ENCODE measurements at regions not wholly inside any gene's neighbourhood (a gene's known extent, or its start where the extent isn't known, plus 50 kb on each side); places are given as distances from the start of the nearest gene placed in this dataset.

DNA sequence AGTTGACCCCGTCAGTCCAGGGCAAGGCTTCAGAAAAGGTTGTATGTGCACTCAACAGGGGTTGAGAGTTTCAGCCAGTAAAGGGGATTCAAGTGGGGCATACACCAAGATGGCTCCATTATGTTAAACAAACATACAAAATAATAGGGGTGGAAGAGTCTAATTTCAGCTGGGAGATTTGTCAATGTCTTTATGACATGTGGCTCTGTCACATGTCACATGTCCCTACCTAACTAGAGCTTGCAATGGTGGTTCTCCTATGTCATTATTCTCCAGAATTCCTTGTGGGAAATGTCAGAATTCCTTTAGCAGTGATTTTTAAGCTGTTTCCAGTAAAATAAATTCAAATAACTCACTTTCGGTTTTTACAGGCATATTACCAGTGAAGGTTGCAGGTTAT, 392.0 kb upstream of the ADGRL4 start:
- Histone ChIP-seq H3K4me3 (ENCODE audit: low read length) (no peak overlapping the region), H3K9ac (ENCODE audit: low read depth, low read length) (no peak overlapping the region), H3K9me3 (ENCODE audit: insufficient read depth, low read depth, low read length) (no peaks in the 10 kb centered on the region), H3K27ac (ENCODE audit: low read length) (no peak overlapping the region), H3K4me1 (ENCODE audit: insufficient read depth, low read length) (no peaks in the 10 kb centered on the region), H3K27me3 (ENCODE audit: insufficient read depth, low read length) (no peaks in the 10 kb centered on the region), H3K36me3 (ENCODE audit: insufficient read depth, low read depth, low read length) (no peaks in the 10 kb centered on the region)

DNA sequence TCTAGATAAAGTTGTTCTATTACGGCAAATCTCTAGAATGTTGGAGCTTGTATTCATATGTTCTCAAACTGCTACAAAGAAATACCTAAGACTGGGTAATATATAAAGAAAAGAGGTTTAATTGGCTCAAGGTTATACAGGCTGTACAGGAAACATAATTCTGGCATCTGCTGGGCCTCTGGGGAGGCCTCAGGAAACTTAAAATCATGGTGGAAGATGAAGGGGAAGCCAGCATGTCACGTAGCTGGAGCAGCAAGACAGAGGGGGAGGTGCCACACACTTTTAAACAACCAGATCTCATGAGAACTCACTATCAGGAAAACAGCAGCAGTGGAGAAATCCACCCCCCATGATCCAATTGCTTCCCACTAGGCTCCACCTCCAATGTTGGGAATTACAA, 390.4 kb upstream of the ADGRL4 start:
- Histone ChIP-seq H3K36me3 (ENCODE audit: insufficient read depth, low read depth, low read length) (no peaks in the 10 kb centered on the region), H3K9me3 (ENCODE audit: insufficient read depth, low read depth, low read length) (no peaks in the 10 kb centered on the region), H3K4me3 (ENCODE audit: low read length) (no peak overlapping the region), H3K27ac (ENCODE audit: low read length) (no peak overlapping the region), H3K4me1 (ENCODE audit: insufficient read depth, low read length) (no peaks in the 10 kb centered on the region), H3K27me3 (ENCODE audit: insufficient read depth, low read length) (no peaks in the 10 kb centered on the region), H3K9ac (ENCODE audit: low read depth, low read length) (no peak overlapping the region)

DNA sequence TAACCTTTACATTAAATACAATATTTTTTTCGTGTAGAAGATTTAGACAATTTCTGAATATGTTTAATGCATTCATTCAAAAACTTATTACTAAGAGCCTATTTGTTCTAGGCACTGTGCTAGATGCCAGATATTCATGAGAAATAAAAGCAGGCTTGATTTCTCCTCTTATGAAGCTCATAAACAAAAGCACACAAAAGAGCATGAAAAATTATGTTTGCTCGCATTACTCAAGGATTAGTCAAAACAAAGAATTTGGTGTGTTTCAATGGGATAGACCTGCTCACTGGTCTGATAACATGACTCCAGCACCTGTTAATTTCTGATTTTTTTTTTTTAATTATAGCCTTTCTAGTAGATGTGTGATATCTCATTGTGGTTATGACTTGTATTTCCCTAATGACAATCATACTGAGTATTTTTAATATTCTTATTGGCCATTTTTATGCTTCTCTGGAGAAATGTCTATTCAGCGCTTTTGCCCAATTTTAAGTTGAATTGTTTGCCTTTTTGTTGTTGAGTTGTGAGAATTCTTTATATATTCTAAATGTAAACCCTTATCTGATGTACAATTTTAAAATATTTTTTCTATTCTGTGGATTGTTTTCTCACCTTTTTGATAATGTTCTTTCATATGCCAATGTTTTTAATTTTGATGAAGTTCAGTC, 382.3 kb upstream of the ADGRL4 start:
- no peaks in the 10 kb centered on the region for H3K36me3 ChIP-seq (ENCODE audit: insufficient read depth, low read depth, low read length)
- H3K4me1 ChIP-seq (ENCODE audit: insufficient read depth, low read length): no peaks in the 10 kb centered on the region
- no peak overlapping the region for H3K27ac ChIP-seq (ENCODE audit: low read length)
- H3K9me3 ChIP-seq (ENCODE audit: insufficient read depth, low read depth, low read length): no peaks in the 10 kb centered on the region
- no peak overlapping the region for H3K9ac ChIP-seq (ENCODE audit: low read depth, low read length)
- H3K4me3 ChIP-seq (ENCODE audit: low read length): no peak overlapping the region
- no peaks in the 10 kb centered on the region for H3K27me3 ChIP-seq (ENCODE audit: insufficient read depth, low read length)

DNA sequence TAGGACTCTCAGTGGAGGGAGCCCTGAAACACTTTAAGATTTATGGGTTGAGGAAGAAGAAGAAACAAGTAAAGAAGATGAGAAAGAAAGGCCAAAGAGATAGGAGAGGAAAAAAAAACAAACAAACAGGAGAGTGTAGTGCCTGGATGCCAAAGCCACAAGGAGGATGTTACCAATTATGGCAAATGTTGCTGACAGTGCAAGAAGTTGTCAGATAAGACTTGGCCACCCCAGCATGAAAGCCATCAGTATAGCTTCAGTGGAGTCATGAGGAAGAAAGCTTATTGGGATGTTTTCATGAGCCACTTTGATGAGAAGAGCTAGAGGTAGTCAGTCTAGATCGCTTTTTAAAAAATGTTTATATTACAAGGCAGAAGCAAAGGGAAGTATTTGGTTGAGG, 380.2 kb upstream of the ADGRL4 start:
- H3K4me3 ChIP-seq (ENCODE audit: low read length): no peak overlapping the region
- no peaks in the 10 kb centered on the region for H3K9me3 ChIP-seq (ENCODE audit: insufficient read depth, low read depth, low read length)
- no peak overlapping the region for H3K27ac ChIP-seq (ENCODE audit: low read length)
- H3K27me3 ChIP-seq (ENCODE audit: insufficient read depth, low read length): no peaks in the 10 kb centered on the region
- H3K4me1 ChIP-seq (ENCODE audit: insufficient read depth, low read length): no peaks in the 10 kb centered on the region
- H3K9ac ChIP-seq (ENCODE audit: low read depth, low read length): no peak overlapping the region
- H3K36me3 ChIP-seq (ENCODE audit: insufficient read depth, low read depth, low read length): no peaks in the 10 kb centered on the region

DNA sequence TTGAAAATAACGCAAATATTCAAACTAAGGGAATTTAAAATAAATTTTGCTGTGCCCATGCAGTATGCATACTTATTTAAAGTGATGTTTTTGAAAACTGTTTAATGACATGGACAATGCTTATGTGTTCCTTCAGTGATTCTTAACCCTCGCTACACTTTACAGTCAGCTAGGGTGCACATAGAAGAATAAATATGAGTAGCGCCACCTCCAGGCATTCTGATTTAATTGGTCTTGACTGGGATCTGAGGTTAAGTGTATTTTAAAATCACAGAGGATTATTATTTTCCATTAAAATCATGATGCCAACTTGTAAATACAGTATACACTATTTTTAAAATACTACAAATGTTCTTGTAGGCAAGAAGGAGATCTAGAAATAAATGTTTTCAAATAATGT, 373.5 kb upstream of the ADGRL4 start:
- Histone ChIP-seq H3K4me3 (ENCODE audit: low read length) (no peak overlapping the region), H3K9ac (ENCODE audit: low read depth, low read length) (no peak overlapping the region), H3K4me1 (ENCODE audit: insufficient read depth, low read length) (peaks cover 3% of the 10 kb centered on the region), H3K27ac (ENCODE audit: low read length) (no peak overlapping the region), H3K36me3 (ENCODE audit: insufficient read depth, low read depth, low read length) (no peaks in the 10 kb centered on the region), H3K9me3 (ENCODE audit: insufficient read depth, low read depth, low read length) (no peaks in the 10 kb centered on the region), H3K27me3 (ENCODE audit: insufficient read depth, low read length) (no peaks in the 10 kb centered on the region)

DNA sequence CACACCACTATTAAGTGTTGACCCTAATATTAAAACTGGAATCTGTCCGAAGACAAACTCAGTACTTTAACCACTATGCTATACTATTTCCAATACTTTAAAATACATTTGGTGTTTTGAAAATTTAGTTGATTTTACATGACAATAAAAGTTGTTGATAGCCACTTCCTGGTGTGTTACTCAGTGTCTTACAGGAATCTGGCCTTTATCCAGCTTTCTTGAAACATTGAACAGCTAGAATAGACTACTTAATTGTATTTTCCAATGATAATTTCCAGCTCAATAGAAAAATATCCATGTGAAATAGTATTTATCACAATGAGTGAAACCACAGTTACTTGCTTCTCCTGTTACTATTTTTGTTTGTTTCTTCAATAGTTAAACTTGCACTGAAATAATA, 369.6 kb upstream of the ADGRL4 start:
- no peak overlapping the region for H3K4me3 ChIP-seq (ENCODE audit: low read length)
- no peaks in the 10 kb centered on the region for H3K27me3 ChIP-seq (ENCODE audit: insufficient read depth, low read length)
- H3K4me1 ChIP-seq (ENCODE audit: insufficient read depth, low read length): peaks cover 8% of the 10 kb centered on the region
- no peaks in the 10 kb centered on the region for H3K36me3 ChIP-seq (ENCODE audit: insufficient read depth, low read depth, low read length)
- no peak overlapping the region for H3K27ac ChIP-seq (ENCODE audit: low read length)
- H3K9me3 ChIP-seq (ENCODE audit: insufficient read depth, low read depth, low read length): no peaks in the 10 kb centered on the region
- H3K9ac ChIP-seq (ENCODE audit: low read depth, low read length): no peak overlapping the region

DNA sequence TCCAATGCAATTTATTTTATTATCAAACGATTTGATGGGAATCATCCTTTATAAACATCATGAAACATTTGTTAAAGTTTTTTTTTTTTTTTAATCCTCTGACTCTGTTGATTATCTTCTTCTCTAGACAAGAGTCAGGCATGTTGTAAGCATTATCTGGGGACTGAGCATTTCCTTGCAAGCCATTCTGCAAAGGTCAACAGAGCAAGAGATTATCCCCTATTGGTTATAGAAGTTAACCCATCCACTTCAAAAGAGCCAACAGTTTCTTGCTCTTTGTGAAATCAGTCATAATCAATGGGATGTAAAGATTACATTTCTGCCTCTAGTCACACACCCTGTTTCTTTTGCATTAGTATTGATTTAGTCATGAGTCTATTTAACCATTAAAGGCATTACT, 368.8 kb upstream of the ADGRL4 start:
- Histone ChIP-seq H3K9me3 (ENCODE audit: insufficient read depth, low read depth, low read length) (no peaks in the 10 kb centered on the region), H3K4me3 (ENCODE audit: low read length) (no peak overlapping the region), H3K27me3 (ENCODE audit: insufficient read depth, low read length) (no peaks in the 10 kb centered on the region), H3K36me3 (ENCODE audit: insufficient read depth, low read depth, low read length) (no peaks in the 10 kb centered on the region), H3K27ac (ENCODE audit: low read length) (no peak overlapping the region), H3K9ac (ENCODE audit: low read depth, low read length) (no peak overlapping the region), H3K4me1 (ENCODE audit: insufficient read depth, low read length) (peaks cover 8% of the 10 kb centered on the region)

DNA sequence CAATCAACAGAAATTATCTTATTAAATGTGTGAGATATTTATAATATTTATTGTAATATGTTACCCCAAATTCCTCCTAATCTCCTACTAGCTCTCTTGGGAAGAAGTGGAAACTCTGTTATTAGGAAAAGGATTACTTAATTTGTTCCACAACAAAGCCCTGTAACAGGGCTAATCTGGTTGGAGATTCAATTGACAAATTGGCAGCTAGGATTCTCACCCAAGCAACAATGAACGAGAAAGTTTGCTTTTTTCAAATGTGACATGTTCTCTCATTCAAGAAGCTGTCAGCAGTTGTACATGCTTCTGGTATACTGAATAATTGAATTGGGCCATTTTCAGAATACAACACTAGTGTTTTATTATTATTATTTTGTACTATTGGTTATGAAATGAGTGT, 367.9 kb upstream of the ADGRL4 start:
- H3K36me3 ChIP-seq (ENCODE audit: insufficient read depth, low read depth, low read length): no peaks in the 10 kb centered on the region

DNA sequence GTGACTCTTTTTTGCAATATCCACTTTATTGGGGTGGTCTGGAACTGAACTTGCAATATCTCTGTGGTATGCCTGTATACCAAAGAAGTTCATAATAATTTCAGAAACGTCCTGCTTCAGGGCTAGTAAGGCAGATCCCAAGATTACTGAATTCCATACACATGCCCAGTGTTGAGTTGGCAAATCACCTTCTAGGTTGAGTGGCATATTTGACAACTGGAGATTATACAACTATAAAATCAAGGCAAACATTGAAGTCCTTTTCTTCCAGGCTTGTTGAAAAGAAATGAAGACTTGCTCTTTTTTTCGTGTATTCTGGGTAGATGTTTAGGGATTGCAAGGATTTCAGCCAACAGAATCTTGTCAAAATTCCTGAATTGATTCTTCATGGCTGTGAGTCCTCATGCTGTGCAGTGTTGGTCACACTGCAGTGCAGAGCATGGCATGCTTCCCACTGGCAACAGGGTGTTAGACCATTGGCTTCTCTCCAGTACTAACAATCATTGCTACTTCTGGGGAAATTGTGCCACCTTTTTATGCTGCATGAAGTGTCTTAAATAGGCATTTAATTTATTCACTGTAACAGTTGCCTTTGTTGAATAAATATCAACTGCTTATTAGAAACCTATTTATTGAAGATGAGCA, 367.1 kb upstream of the ADGRL4 start:
- peaks cover 8% of the 10 kb centered on the region for H3K4me1 ChIP-seq (ENCODE audit: insufficient read depth, low read length)
- H3K9me3 ChIP-seq (ENCODE audit: insufficient read depth, low read depth, low read length): no peaks in the 10 kb centered on the region
- no peak overlapping the region for H3K4me3 ChIP-seq (ENCODE audit: low read length)
- no peaks in the 10 kb centered on the region for H3K27me3 ChIP-seq (ENCODE audit: insufficient read depth, low read length)
- no peaks in the 10 kb centered on the region for H3K36me3 ChIP-seq (ENCODE audit: insufficient read depth, low read depth, low read length)
- H3K9ac ChIP-seq (ENCODE audit: low read depth, low read length): no peak overlapping the region
- no peak overlapping the region for H3K27ac ChIP-seq (ENCODE audit: low read length)

More for the DNA sequence above, 367.9 kb upstream of the ADGRL4 start:
- Histone ChIP-seq H3K27me3 (ENCODE audit: insufficient read depth, low read length) (no peaks in the 10 kb centered on the region), H3K4me1 (ENCODE audit: insufficient read depth, low read length) (peaks cover 8% of the 10 kb centered on the region), H3K9me3 (ENCODE audit: insufficient read depth, low read depth, low read length) (no peaks in the 10 kb centered on the region), H3K9ac (ENCODE audit: low read depth, low read length) (no peak overlapping the region), H3K27ac (ENCODE audit: low read length) (no peak overlapping the region), H3K4me3 (ENCODE audit: low read length) (no peak overlapping the region)

DNA sequence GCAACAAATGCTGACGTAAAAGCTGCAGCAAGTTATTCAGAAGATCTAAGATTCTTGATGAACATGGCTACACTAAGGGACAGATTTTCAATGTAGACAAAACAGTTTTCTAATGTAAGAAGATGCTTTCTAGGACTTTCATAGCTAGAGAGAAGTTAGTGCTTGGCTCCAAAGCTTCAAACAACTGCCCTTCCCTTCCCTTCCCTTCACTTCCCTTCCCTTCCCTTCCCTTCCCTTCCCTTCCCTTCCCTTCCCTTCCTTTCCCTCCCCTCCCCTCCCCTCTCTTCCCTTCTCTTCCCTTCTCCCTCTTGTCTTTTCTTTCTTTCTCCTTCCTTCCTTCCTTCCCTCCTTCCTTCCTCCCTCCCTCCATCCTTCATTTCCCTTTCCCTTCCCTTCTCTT, 365.3 kb upstream of the ADGRL4 start:
- no peaks in the 10 kb centered on the region for H3K9me3 ChIP-seq (ENCODE audit: insufficient read depth, low read depth, low read length)
- no peak overlapping the region for H3K27ac ChIP-seq (ENCODE audit: low read length)
- no peaks in the 10 kb centered on the region for H3K36me3 ChIP-seq (ENCODE audit: insufficient read depth, low read depth, low read length)
- H3K4me1 ChIP-seq (ENCODE audit: insufficient read depth, low read length): peaks cover 8% of the 10 kb centered on the region
- no peaks in the 10 kb centered on the region for H3K27me3 ChIP-seq (ENCODE audit: insufficient read depth, low read length)
- H3K9ac ChIP-seq (ENCODE audit: low read depth, low read length): no peak overlapping the region
- no peak overlapping the region for H3K4me3 ChIP-seq (ENCODE audit: low read length)

DNA sequence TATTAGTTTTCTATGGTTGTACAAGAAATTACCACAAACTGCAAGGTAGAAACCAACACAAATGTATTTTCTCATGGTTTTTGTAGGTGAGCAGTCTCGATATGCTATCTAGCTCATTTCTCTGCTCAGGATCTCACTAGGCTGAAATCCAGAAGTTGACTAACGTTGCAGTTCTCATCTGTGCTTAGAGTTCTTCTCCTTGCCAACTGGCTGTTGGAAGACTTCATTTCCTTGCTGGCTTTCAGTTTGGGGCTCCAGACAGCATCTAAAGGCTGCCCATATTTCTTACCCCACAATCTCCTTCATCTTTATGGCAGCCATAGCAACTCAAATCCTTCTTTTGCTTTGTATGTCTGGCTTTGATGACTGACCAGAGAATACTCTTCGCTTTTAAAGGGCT, 362.6 kb upstream of the ADGRL4 start:
- no peak overlapping the region for H3K4me3 ChIP-seq (ENCODE audit: low read length)
- no peaks in the 10 kb centered on the region for H3K36me3 ChIP-seq (ENCODE audit: insufficient read depth, low read depth, low read length)
- H3K27me3 ChIP-seq (ENCODE audit: insufficient read depth, low read length): no peaks in the 10 kb centered on the region
- no peaks in the 10 kb centered on the region; the same call in 1 of the 2 replicates for H3K4me1 ChIP-seq (ENCODE audit: insufficient read depth, low read length)
- H3K27ac ChIP-seq (ENCODE audit: low read length): no peak overlapping the region
- no peaks in the 10 kb centered on the region for H3K9me3 ChIP-seq (ENCODE audit: insufficient read depth, low read depth, low read length)
- H3K9ac ChIP-seq (ENCODE audit: low read depth, low read length): no peak overlapping the region

DNA sequence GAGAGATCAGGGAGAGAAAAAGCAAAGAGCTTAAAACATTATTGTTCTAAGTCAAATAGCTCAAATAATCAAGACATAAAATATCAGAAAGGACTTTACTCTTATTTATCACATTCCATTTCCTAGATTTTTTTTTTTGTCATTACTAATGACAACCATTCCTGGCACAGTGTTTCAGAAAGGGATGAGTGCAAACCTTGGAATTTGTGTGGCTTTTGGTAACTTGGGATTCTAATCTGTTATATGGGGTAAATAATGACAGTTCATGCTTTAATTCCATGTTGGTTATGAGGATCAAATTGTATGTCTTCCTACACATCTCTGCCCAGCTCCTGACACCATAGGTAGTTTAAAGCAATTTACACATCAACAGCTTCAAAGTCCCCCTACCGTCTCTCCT, 358.4 kb upstream of the ADGRL4 start:
- H3K9me3 ChIP-seq (ENCODE audit: insufficient read depth, low read depth, low read length): no peaks in the 10 kb centered on the region
- no peak overlapping the region for H3K9ac ChIP-seq (ENCODE audit: low read depth, low read length)
- no peaks in the 10 kb centered on the region; the same call in 1 of the 2 replicates for H3K4me1 ChIP-seq (ENCODE audit: insufficient read depth, low read length)
- no peak overlapping the region for H3K4me3 ChIP-seq (ENCODE audit: low read length)
- no peaks in the 10 kb centered on the region for H3K36me3 ChIP-seq (ENCODE audit: insufficient read depth, low read depth, low read length)
- no peak overlapping the region for H3K27ac ChIP-seq (ENCODE audit: low read length)
- no peaks in the 10 kb centered on the region for H3K27me3 ChIP-seq (ENCODE audit: insufficient read depth, low read length)

Measured in iPS-20b (cell line).